K562 (cell line): ENCODE measurements at regions not wholly inside any gene's neighbourhood (a gene's known extent, or its start where the extent isn't known, plus 50 kb on each side); places are given as distances from the start of the nearest gene placed in this dataset.

Experiments used
- ATF1 ChIP-seq, 2 experiments: fragments of 450-650 bp in 1 of 2; IDR thresholded peaks; 2 replicates each; pipeline ENCODE4 v1.6.1; 2016; ENCODE audit warnings: missing compliant biosample characterization in 1 of 2, missing genetic modification characterization in 1 of 2
- PREB ChIP-seq: sonication (generic); formaldehyde crosslinking; IDR thresholded peaks from 2 replicates; pipeline ENCODE4 v1.8.1; 2023; ENCODE audit warnings: mild to moderate bottlenecking, missing genetic modification reagents
- TBP ChIP-seq: optimal IDR thresholded peaks from 2 replicates; pipeline ENCODE3; 2011; ENCODE audit warnings: low read depth, low read length, improper control_type of control experiment
- ZHX1 ChIP-seq: fragments of 150-350 bp; conservative IDR thresholded peaks from 2 replicates; pipeline ENCODE4 v1.6.1; 2014; ENCODE audit warnings: low read length
- ZNF311 ChIP-seq: fragments of 250-450 bp; sonication (Bioruptor Pico); IDR thresholded peaks from 2 replicates; pipeline ENCODE4 v1.4.0; 2020; ENCODE audit warnings: mild to moderate bottlenecking, moderate library complexity
- ZNF318 ChIP-seq, 2 experiments: fragments of 450-650 bp; IDR thresholded peaks; 2 replicates each; pipeline ENCODE4 v1.6.1; 2016; ENCODE audit warnings: mild to moderate bottlenecking in 2 of 2, borderline replicate concordance in 1 of 2, low read depth in 1 of 2, moderate library complexity in 1 of 2
- ZNF449 ChIP-seq: fragments of 250-450 bp; sonication (Bioruptor Pico); IDR thresholded peaks from 2 replicates; pipeline ENCODE4 v1.8.0; 2022; ENCODE audit warnings: moderate library complexity, mild to moderate bottlenecking, inconsistent platforms
- ZNF57 ChIP-seq: fragments of 450-650 bp; formaldehyde crosslinking; IDR thresholded peaks from 2 replicates; pipeline ENCODE4 v1.4.0; 2020; ENCODE audit warnings: mild to moderate bottlenecking, moderate library complexity
- ZNF780A ChIP-seq: fragments of 250-450 bp; sonication (Bioruptor Pico); IDR thresholded peaks from 2 replicates; pipeline ENCODE4 v1.5.0; 2021; ENCODE audit warnings: mild to moderate bottlenecking

GRCh38 chr4:189516902-189517301 lies 423.8 kb upstream of the FRG1 start (continued):
- TF ChIP-seq ZHX1 (no peak), PREB (CRISPR knock-in tag) (no peak), ZNF780A (CRISPR knock-in tag) (no peak), ZNF311 (CRISPR knock-in tag) (no peak), ZNF318 (IDR thresholded peaks at IDR 0.05; ENCODE audit: borderline replicate concordance in 1 of 2, low read depth in 1 of 2) (no peak), TBP (no peak), ZNF57 (no peak), ZNF449 (CRISPR knock-in tag) (no peak), ATF1 (CRISPR knock-in tag; IDR thresholded peaks at IDR 0.05) (no peak), ATF1 (tag; IDR thresholded peaks at IDR 0.05) (no peak)
